OCI-LY1 (cell line): ENCODE measurements at regions not wholly inside any gene's neighbourhood (a gene's known extent, or its start where the extent isn't known, plus 50 kb on each side); places are given as distances from the start of the nearest gene placed in this dataset.

Source experiments
- H2AFZ ChIP-seq: fragments of 200-600 bp; sonication (generic), shearing (Covaris generic); 2 replicates; pipeline ENCODE4 v1.6.0; 2014; ENCODE audit warnings: antibody characterized with exemption, mild to moderate bottlenecking, low read length
- H3F3A ChIP-seq: fragments of 200-600 bp; sonication (generic), shearing (Covaris generic); 2 replicates; pipeline ENCODE4 v1.6.0; 2014; ENCODE audit warnings: mild to moderate bottlenecking, antibody characterized with exemption, low read length, moderate library complexity; ENCODE audit not compliant: insufficient read depth
- H3K27ac ChIP-seq: fragments of 200-600 bp; sonication (generic); 2 replicates; pipeline ENCODE4 v1.5.1; 2014; ENCODE audit warnings: low read length, mixed run types, mild to moderate bottlenecking, low read depth; ENCODE audit not compliant: poor library complexity, severe bottlenecking
- H3K27me3 ChIP-seq: fragments of 200-600 bp; sonication (generic); 2 replicates; pipeline ENCODE4 v1.6.0; 2014; ENCODE audit warnings: antibody characterized with exemption, mild to moderate bottlenecking, low read length, moderate library complexity; ENCODE audit not compliant: insufficient read depth
- H3K36me3 ChIP-seq: fragments of 200-600 bp; sonication (generic); 2 replicates; pipeline ENCODE4 v1.6.1; 2014; ENCODE audit warnings: mild to moderate bottlenecking, antibody characterized with exemption, low read length, moderate library complexity, mixed read lengths; ENCODE audit not compliant: insufficient read depth
- H3K4me1 ChIP-seq: fragments of 200-600 bp; sonication (generic); 2 replicates; pipeline ENCODE4 v1.5.1; 2014; ENCODE audit warnings: mild to moderate bottlenecking, low read length, moderate library complexity; ENCODE audit not compliant: insufficient read depth, severe bottlenecking
- H3K4me2 ChIP-seq: fragments of 200-600 bp; sonication (generic), shearing (Covaris generic); 2 replicates; pipeline ENCODE4 v1.6.1; 2014; ENCODE audit warnings: low read length
- H3K4me3 ChIP-seq: fragments of 200-600 bp; sonication (generic); 2 replicates; pipeline ENCODE4 v1.5.1; 2014; ENCODE audit warnings: low read length, low read depth, mild to moderate bottlenecking, mixed read lengths; ENCODE audit not compliant: poor library complexity, severe bottlenecking
- H3K79me2 ChIP-seq: fragments of 200-600 bp; shearing (Covaris generic); 2 replicates; pipeline ENCODE4 v1.6.1; 2016; ENCODE audit warnings: mixed run types, low read length, mixed read lengths; ENCODE audit not compliant: insufficient read depth
- H3K9ac ChIP-seq: fragments of 200-600 bp; sonication (generic), shearing (Covaris generic); 2 replicates; pipeline ENCODE4 v1.6.1; 2014; ENCODE audit warnings: mild to moderate bottlenecking, low read length, mixed read lengths
- H3K9me2 ChIP-seq: fragments of 200-600 bp; sonication (generic), shearing (Covaris generic); 2 replicates; pipeline ENCODE4 v1.6.1; 2014; ENCODE audit warnings: low read depth, mild to moderate bottlenecking, low read length, mixed read lengths
- H3K9me3 ChIP-seq: fragments of 200-600 bp; shearing (Covaris generic); 2 replicates; pipeline ENCODE4 v1.6.1; 2014; ENCODE audit warnings: low read length, mixed read lengths
- H4K20me1 ChIP-seq: fragments of 200-600 bp; sonication (generic), shearing (Covaris generic); 2 replicates; pipeline ENCODE4 v1.6.0; 2016; ENCODE audit warnings: mild to moderate bottlenecking, low read length; ENCODE audit not compliant: insufficient read depth
- CTCF ChIP-seq: fragments of 200-600 bp; sonication (generic), shearing (Covaris generic); IDR thresholded peaks from 2 replicates; pipeline ENCODE4 v1.5.1; 2017; ENCODE audit warnings: mild to moderate bottlenecking, antibody characterized with exemption, low read length, moderate library complexity, mixed read lengths
- EZH2 ChIP-seq: fragments of 200-600 bp; sonication (generic), shearing (Covaris generic); IDR thresholded peaks from 2 replicates; pipeline ENCODE4 v1.8.0; 2017; ENCODE audit warnings: borderline replicate concordance, mixed run types, mild to moderate bottlenecking, antibody characterized with exemption, low read length, moderate library complexity, mixed read lengths

- Histone ChIP-seq H3K27me3 (no peaks in the 10 kb centered on the region), H3K4me1 (no peaks in the 10 kb centered on the region), H3K36me3 (no peaks in the 10 kb centered on the region), H3F3A (no peaks in the 10 kb centered on the region), H3K4me3 (no peak overlapping the region), H3K9me2 (no peaks in the 10 kb centered on the region), H2AFZ (no peak overlapping the region), H3K27ac (no peak overlapping the region), H3K9me3 (no peaks in the 10 kb centered on the region), H3K4me2 (no peak overlapping the region), H3K9ac (no peak overlapping the region), H4K20me1 (no peaks in the 10 kb centered on the region), H3K79me2 (no peaks in the 10 kb centered on the region)
- TF ChIP-seq CTCF (no peak), EZH2 (no peak)
Measured at GRCh38 chr16:65495106-65495505, 373.2 kb upstream of the CDH11 start.

DNA sequence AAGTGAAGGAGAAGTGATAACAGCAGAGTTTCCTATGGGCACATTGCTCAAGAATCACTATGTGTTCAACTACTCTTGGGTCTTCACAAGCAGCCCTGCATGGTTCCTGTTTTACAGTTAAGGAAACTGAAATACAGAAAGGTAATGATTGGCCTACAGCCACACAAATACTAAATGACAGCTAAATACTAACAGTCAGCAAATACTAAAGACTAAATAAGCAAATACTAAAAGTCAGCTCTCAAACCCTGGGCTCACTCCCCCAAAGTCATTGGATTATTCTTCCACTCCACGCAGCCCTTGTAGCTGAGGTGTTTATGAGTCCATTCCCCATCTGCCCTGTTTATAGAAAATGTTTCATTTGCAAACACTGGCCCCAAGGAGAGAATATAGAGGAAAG, 372.7 kb upstream of the CDH11 start:
- H3K4me3 ChIP-seq: no peak overlapping the region
- no peaks in the 10 kb centered on the region for H3F3A ChIP-seq
- H3K4me1 ChIP-seq: no peaks in the 10 kb centered on the region
- H3K9me2 ChIP-seq: no peaks in the 10 kb centered on the region
- no peaks in the 10 kb centered on the region for H3K36me3 ChIP-seq
- TF ChIP-seq EZH2 (no peak), CTCF (no peak)
- no peaks in the 10 kb centered on the region for H3K9me3 ChIP-seq
- H3K4me2 ChIP-seq: no peak overlapping the region
- no peak overlapping the region for H3K9ac ChIP-seq
- no peaks in the 10 kb centered on the region for H3K27me3 ChIP-seq
- no peaks in the 10 kb centered on the region for H4K20me1 ChIP-seq
- no peaks in the 10 kb centered on the region for H3K79me2 ChIP-seq
- H3K27ac ChIP-seq: no peak overlapping the region
- H2AFZ ChIP-seq: no peak overlapping the region

DNA sequence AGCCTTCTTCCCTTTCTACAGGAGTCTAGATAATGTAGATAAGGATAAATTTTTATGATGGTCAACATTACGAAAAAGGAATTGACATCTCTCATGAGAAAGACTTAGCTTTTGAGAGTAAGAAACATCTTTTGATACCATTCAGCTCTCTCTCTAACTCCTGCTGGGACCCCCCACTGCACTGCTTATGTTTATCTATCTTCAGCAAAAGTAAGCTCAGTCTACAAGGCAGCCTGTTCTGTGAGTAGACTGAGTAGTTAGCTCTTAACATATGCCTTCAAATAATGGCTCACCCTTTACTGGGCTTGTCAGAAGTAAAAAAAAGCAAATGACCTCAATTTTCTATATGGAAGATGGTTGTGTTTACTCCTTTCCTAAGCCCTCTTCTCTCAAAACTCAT, 372.2 kb upstream of the CDH11 start:
- Histone ChIP-seq H3K36me3 (no peaks in the 10 kb centered on the region), H3K79me2 (no peaks in the 10 kb centered on the region), H3K27ac (no peak overlapping the region), H2AFZ (no peak overlapping the region), H3K9me2 (no peaks in the 10 kb centered on the region), H3K4me1 (no peaks in the 10 kb centered on the region), H3K9me3 (no peaks in the 10 kb centered on the region), H3K9ac (no peak overlapping the region), H3K4me3 (no peak overlapping the region), H3K4me2 (no peak overlapping the region), H3F3A (no peaks in the 10 kb centered on the region), H4K20me1 (no peaks in the 10 kb centered on the region), H3K27me3 (no peaks in the 10 kb centered on the region)
- TF ChIP-seq EZH2: no peak
- no peak for TF ChIP-seq CTCF
